Smooth muscle cell (in vitro differentiated cells): ENCODE measurements at regions not wholly inside any gene's neighbourhood (a gene's known extent, or its start where the extent isn't known, plus 50 kb on each side); places are given as distances from the start of the nearest gene placed in this dataset.

Experiments used
- DNase-seq: peaks from one replicate; lab custom pipeline; 2025; ENCODE audit not compliant: unreplicated experiment; lab: John Stamatoyannopoulos, UW
- H2AFZ ChIP-seq: fragments of 200-600 bp; sonication (generic); 2 replicates; pipeline ENCODE4 v1.6.0; 2016; ENCODE audit warnings: antibody characterized with exemption, low read depth, mild to moderate bottlenecking
- H3F3A ChIP-seq: fragments of 200-600 bp; sonication (generic); 2 replicates; pipeline ENCODE4 v1.6.0; 2017; ENCODE audit warnings: antibody characterized with exemption, low read depth
- H3K27ac ChIP-seq: fragments of 200-600 bp; sonication (generic); 2 replicates; pipeline ENCODE4 v1.5.1; 2016; ENCODE audit warnings: low read depth, mild to moderate bottlenecking
- H3K27me3 ChIP-seq: fragments of 200-600 bp; sonication (generic); 2 replicates; pipeline ENCODE4 v1.6.1; 2016; ENCODE audit warnings: low read depth, mild to moderate bottlenecking
- H3K36me3 ChIP-seq: fragments of 200-600 bp; sonication (generic); 2 replicates; pipeline ENCODE4 v1.5.1; 2016; ENCODE audit warnings: low read depth
- H3K4me1 ChIP-seq: fragments of 200-600 bp; sonication (generic); 2 replicates; pipeline ENCODE4 v1.5.1; 2016; ENCODE audit warnings: low read depth
- H3K4me2 ChIP-seq: fragments of 200-600 bp; sonication (generic); 2 replicates; pipeline ENCODE4 v1.6.0; 2016; ENCODE audit warnings: mild to moderate bottlenecking
- H3K4me3 ChIP-seq: fragments of 200-600 bp; sonication (generic); 2 replicates; pipeline ENCODE4 v1.5.1; 2016; ENCODE audit warnings: mild to moderate bottlenecking
- H3K79me2 ChIP-seq: fragments of 200-600 bp; sonication (generic); 2 replicates; pipeline ENCODE4 v1.6.0; 2016; ENCODE audit warnings: low read depth, mild to moderate bottlenecking
- H3K9ac ChIP-seq: fragments of 200-600 bp; sonication (generic); 2 replicates; pipeline ENCODE4 v1.6.0; 2016; ENCODE audit warnings: low read depth
- H3K9me3 ChIP-seq: fragments of 200-600 bp; sonication (generic); replicated peaks from 2 replicates; pipeline ENCODE4 v1.5.1; 2016; ENCODE audit warnings: low read depth
- H4K20me1 ChIP-seq: fragments of 200-600 bp; sonication (generic); 2 replicates; pipeline ENCODE4 v1.6.0; 2016; ENCODE audit warnings: low read depth
- WGBS: methylation state at CpG from one replicate; pipeline ENCODE4 v1.1.7; 2016; ENCODE audit warnings: low lambda C conversion rate; 5-methylcytosine and 5-hydroxymethylcytosine counted together
- TF ChIP-seq, protein P1 (sequence below): fragments of 200-600 bp; sonication (generic); IDR thresholded peaks from 2 replicates; pipeline ENCODE4 v1.5.1; 2017; ENCODE audit warnings: borderline replicate concordance, mild to moderate bottlenecking, antibody characterized with exemption; ENCODE audit not compliant: insufficient read depth, poor library complexity, severe bottlenecking

- no peak overlapping the region for H3K4me2 ChIP-seq
- H3K79me2 ChIP-seq: no peaks in the 10 kb centered on the region
- no peak for DNase-seq
- no peaks in the 10 kb centered on the region for H3K4me1 ChIP-seq
- no peak overlapping the region for H3K9ac ChIP-seq
- H3F3A ChIP-seq: no peaks in the 10 kb centered on the region
- no peak overlapping the region for H2AFZ ChIP-seq
- H3K27ac ChIP-seq: no peak overlapping the region
- H3K9me3 ChIP-seq: no peaks in the 10 kb centered on the region
- WGBS: 78% methylated on average over 10 of the region's 10 CpGs
- H3K4me3 ChIP-seq: no peak overlapping the region
- peaks cover 26% of the 10 kb centered on the region for H3K27me3 ChIP-seq
- H3K36me3 ChIP-seq: no peaks in the 10 kb centered on the region
- TF ChIP-seq, protein P1, sequence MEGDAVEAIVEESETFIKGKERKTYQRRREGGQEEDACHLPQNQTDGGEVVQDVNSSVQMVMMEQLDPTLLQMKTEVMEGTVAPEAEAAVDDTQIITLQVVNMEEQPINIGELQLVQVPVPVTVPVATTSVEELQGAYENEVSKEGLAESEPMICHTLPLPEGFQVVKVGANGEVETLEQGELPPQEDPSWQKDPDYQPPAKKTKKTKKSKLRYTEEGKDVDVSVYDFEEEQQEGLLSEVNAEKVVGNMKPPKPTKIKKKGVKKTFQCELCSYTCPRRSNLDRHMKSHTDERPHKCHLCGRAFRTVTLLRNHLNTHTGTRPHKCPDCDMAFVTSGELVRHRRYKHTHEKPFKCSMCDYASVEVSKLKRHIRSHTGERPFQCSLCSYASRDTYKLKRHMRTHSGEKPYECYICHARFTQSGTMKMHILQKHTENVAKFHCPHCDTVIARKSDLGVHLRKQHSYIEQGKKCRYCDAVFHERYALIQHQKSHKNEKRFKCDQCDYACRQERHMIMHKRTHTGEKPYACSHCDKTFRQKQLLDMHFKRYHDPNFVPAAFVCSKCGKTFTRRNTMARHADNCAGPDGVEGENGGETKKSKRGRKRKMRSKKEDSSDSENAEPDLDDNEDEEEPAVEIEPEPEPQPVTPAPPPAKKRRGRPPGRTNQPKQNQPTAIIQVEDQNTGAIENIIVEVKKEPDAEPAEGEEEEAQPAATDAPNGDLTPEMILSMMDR: no peak
- H4K20me1 ChIP-seq: no peaks in the 10 kb centered on the region
These were observed 59.2 kb upstream of the TNR start for GRCh38 chr1:175802407-175803123.

GRCh38 chr1:175801979-175802378 is 58.6 kb upstream of the TNR start:
- no peaks in the 10 kb centered on the region for H4K20me1 ChIP-seq
- H3K36me3 ChIP-seq: no peaks in the 10 kb centered on the region
- WGBS: 76% methylated on average over 5 of the region's 5 CpGs
- TF ChIP-seq, protein P1: no peak
- H3K4me3 ChIP-seq: no peak overlapping the region
- H3K79me2 ChIP-seq: no peaks in the 10 kb centered on the region
- no peak overlapping the region for H3K4me2 ChIP-seq
- peaks cover 26% of the 10 kb centered on the region for H3K27me3 ChIP-seq
- no peaks in the 10 kb centered on the region for H3K9me3 ChIP-seq
- H2AFZ ChIP-seq: no peak overlapping the region
- no peaks in the 10 kb centered on the region for H3K4me1 ChIP-seq
- no peak for DNase-seq
- H3F3A ChIP-seq: no peaks in the 10 kb centered on the region
- no peak overlapping the region for H3K27ac ChIP-seq
- H3K9ac ChIP-seq: no peak overlapping the region

GRCh38 chr1:175797576-175797975 is 54.2 kb upstream of the TNR start:
- H3K79me2 ChIP-seq: no peaks in the 10 kb centered on the region
- no peaks in the 10 kb centered on the region for H4K20me1 ChIP-seq
- no peaks in the 10 kb centered on the region for H3K9me3 ChIP-seq
- no peak for DNase-seq
- H2AFZ ChIP-seq: no peak overlapping the region
- no peaks in the 10 kb centered on the region for H3K36me3 ChIP-seq
- no peak overlapping the region for H3K4me3 ChIP-seq
- no peak overlapping the region for H3K27ac ChIP-seq
- no peaks in the 10 kb centered on the region for H3K4me1 ChIP-seq
- H3K4me2 ChIP-seq: no peak overlapping the region
- H3F3A ChIP-seq: no peaks in the 10 kb centered on the region
- TF ChIP-seq, protein P1: no peak
- H3K9ac ChIP-seq: no peak overlapping the region
- H3K27me3 ChIP-seq: peaks cover 35% of the 10 kb centered on the region

DNA sequence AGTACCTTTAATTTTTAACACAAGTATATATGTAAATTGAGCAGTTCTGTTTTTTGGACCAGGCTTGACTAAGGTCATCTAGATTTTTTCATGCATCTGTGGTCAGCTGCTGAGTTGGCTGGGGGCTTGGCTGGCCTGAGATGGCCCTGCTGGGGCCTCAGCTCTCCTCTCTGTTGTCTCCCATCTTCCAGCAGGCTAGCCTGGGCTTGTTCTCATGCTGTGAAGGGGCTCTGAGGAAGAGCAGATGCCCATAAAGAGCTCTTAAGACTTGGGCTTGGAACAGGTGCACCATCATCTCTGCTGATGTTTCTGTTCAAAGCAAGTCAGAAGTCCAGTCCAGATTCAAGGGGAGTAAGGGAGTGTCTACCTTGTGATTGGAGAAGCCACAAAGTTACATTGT is 51.2 kb upstream of the TNR start:
- Histone ChIP-seq H3K4me2 (no peak overlapping the region), H3K79me2 (no peaks in the 10 kb centered on the region), H3K9ac (no peak overlapping the region), H3K9me3 (no peaks in the 10 kb centered on the region), H3K36me3 (no peaks in the 10 kb centered on the region), H3K4me3 (no peak overlapping the region), H3K4me1 (no peaks in the 10 kb centered on the region), H4K20me1 (no peaks in the 10 kb centered on the region), H3F3A (no peaks in the 10 kb centered on the region), H3K27ac (no peak overlapping the region), H3K27me3 (peaks cover 47% of the 10 kb centered on the region), H2AFZ (no peak overlapping the region)
- no peak for DNase-seq
- TF ChIP-seq, protein P1: no peak
